Gastrocnemius medialis (tissue), 4 donors: ENCODE measurements at regions not wholly inside any gene's neighbourhood (a gene's known extent, or its start where the extent isn't known, plus 50 kb on each side); places are given as distances from the start of the nearest gene placed in this dataset.

ENCODE experiments used
- ATAC-seq, 2 donors: fragments of 150-250 bp; one replicate each; pipeline ENCODE4 v1.9.1; 2016
- DNase-seq, 2 donors: peaks; one replicate each; pipeline ENCODE4 v3.0.0-alpha.2; 2019
- H3K27ac ChIP-seq, 4 donors: fragments of 200-600 bp; sonication (generic); 1 replicate in 1 of 4; 2 replicates in 3 of 4; pipeline ENCODE4 v1.5.1; 2016 to 2018; ENCODE audit warnings: mild to moderate bottlenecking in 2 of 4, moderate library complexity in 1 of 4
- H3K27me3 ChIP-seq, 3 donors: fragments of 200-600 bp; sonication (generic) in 2 of 3; 1 replicate in 1 of 3; 2 replicates in 2 of 3; pipeline versions ENCODE4 v1.5.1 to v1.6.0; 2016 to 2019; ENCODE audit warnings: mild to moderate bottlenecking in 1 of 3, moderate library complexity in 1 of 3
- H3K36me3 ChIP-seq, 2 donors: fragments of 200-600 bp; sonication (generic) in 1 of 2; one replicate each; pipeline ENCODE4 v1.5.1; 2017 to 2018
- H3K4me1 ChIP-seq, 2 donors: fragments of 200-600 bp; sonication (generic) in 1 of 2; one replicate each; pipeline ENCODE4 v1.5.1; 2016 to 2017; ENCODE audit warnings: mild to moderate bottlenecking in 2 of 2
- H3K4me3 ChIP-seq, 4 donors: fragments of 200-600 bp; sonication (generic) in 3 of 4; 1 replicate in 1 of 4; 2 replicates in 3 of 4; pipeline ENCODE4 v1.5.1; 2016 to 2019; ENCODE audit warnings: mild to moderate bottlenecking in 2 of 4
- H3K9me3 ChIP-seq, 3 donors: fragments of 200-600 bp; sonication (generic) in 2 of 3; 1 replicate in 1 of 3; 2 replicates in 2 of 3; pipeline ENCODE4 v1.5.1; 2016 to 2019
- POLR2A ChIP-seq, 2 donors: fragments of 450-650 bp; IDR thresholded peaks; one replicate each; pipeline ENCODE4 v1.6.1; 2017; ENCODE audit warnings: antibody characterized with exemption in 2 of 2, mild to moderate bottlenecking in 2 of 2, moderate library complexity in 2 of 2
- in situ Hi-C, 4 donors: fragments of 200-750 bp; cut with MboI; loops; one replicate each; pipeline versions ENCODE4 v1.15.0 to v1.8.0; 2017; ENCODE audit warnings: low sequenced_read_pairs in 4 of 4
- intact Hi-C: fragments of 100-400 bp; cut with DNase I; formaldehyde crosslinking; loops from one replicate; pipeline ENCODE4 v1.15.1; 2023; ENCODE audit warnings: low total_unique reads
- TF ChIP-seq, protein P1 (sequence below), 5 experiments: fragments of 450-650 bp in 3 of 5; fragments of 200-600 bp in 2 of 5; sonication (generic) in 2 of 5; IDR thresholded peaks in 4 of 5; conservative IDR thresholded peaks in 1 of 5; 1 replicate in 4 of 5; 2 replicates in 1 of 5; pipeline ENCODE4 v1.5.1; 2016 to 2019; ENCODE audit warnings: antibody characterized with exemption in 5 of 5, mild to moderate bottlenecking in 3 of 5, moderate library complexity in 3 of 5

DNA sequence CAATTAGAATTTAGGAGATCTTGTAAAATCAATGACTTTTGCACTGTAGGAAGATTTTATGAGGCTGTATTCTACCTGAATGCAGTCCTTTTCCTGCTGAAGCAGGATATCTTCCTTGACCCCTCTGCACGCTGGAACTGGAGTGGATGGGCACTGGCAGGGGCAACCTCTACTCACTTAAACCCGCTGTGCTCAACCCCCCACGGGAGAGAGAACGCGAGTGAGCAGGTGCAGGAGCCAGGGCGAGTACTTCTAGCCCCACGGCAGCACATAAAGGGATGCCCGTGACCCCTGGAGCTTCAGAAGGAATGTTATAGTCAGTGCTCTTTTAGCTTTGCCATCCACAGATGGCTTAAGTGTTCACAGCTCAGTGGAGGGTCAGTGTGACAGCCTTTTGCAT lies 1144.8 kb downstream of the EPHA7 start:
- intact Hi-C loops = no loop called here
- no peak for DNase-seq
- TF ChIP-seq, protein P1, sequence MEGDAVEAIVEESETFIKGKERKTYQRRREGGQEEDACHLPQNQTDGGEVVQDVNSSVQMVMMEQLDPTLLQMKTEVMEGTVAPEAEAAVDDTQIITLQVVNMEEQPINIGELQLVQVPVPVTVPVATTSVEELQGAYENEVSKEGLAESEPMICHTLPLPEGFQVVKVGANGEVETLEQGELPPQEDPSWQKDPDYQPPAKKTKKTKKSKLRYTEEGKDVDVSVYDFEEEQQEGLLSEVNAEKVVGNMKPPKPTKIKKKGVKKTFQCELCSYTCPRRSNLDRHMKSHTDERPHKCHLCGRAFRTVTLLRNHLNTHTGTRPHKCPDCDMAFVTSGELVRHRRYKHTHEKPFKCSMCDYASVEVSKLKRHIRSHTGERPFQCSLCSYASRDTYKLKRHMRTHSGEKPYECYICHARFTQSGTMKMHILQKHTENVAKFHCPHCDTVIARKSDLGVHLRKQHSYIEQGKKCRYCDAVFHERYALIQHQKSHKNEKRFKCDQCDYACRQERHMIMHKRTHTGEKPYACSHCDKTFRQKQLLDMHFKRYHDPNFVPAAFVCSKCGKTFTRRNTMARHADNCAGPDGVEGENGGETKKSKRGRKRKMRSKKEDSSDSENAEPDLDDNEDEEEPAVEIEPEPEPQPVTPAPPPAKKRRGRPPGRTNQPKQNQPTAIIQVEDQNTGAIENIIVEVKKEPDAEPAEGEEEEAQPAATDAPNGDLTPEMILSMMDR (IDR thresholded peaks at IDR 0.05 in 4 of 5, conservative IDR thresholded peaks at IDR 0.05 in 1 of 5) = no peak
- no peak for TF ChIP-seq POLR2A (IDR thresholded peaks at IDR 0.05)

DNA sequence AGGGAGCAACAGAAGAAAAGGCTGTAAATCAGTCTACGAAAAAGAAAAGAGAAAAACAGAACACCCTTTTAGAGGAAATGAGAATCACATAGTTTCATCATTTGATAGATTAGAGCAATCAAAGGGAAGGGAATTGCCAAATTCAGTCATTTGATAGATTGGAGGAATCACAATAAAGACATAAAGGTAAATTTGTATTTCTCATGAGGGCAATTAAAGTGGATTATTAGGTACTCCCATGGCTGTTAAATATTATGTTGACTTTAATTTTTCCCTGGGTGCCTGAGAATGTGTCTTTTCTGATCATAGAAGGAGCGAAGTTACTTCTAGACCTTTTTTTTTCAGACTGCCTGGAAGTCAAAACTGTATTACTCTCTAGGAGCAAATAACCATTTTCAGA lies 1145.7 kb downstream of the EPHA7 start:
- no peaks in the 10 kb centered on the region for H3K27me3 ChIP-seq
- no peak overlapping the region for H3K4me3 ChIP-seq
- no peak for DNase-seq
- TF ChIP-seq POLR2A (IDR thresholded peaks at IDR 0.05) = no peak
- TF ChIP-seq, protein P1 (IDR thresholded peaks at IDR 0.05 in 4 of 5, conservative IDR thresholded peaks at IDR 0.05 in 1 of 5) = no peak
- intact Hi-C loops (no loop called here), in situ Hi-C loops (no loop called here)
- H3K27ac ChIP-seq = no peak overlapping the region
- H3K4me1 ChIP-seq = no peaks in the 10 kb centered on the region
- ATAC-seq = no peak
- H3K36me3 ChIP-seq = no peaks in the 10 kb centered on the region
- no peaks in the 10 kb centered on the region for H3K9me3 ChIP-seq

More for the DNA sequence above, 1144.8 kb downstream of the EPHA7 start:
- H3K4me1 ChIP-seq = no peaks in the 10 kb centered on the region
- ATAC-seq = no peak
- in situ Hi-C loops = no loop called here
- no peaks in the 10 kb centered on the region for H3K36me3 ChIP-seq
- H3K27me3 ChIP-seq = no peaks in the 10 kb centered on the region
- H3K27ac ChIP-seq = no peak overlapping the region
- H3K9me3 ChIP-seq = no peaks in the 10 kb centered on the region
- H3K4me3 ChIP-seq = no peak overlapping the region

DNA sequence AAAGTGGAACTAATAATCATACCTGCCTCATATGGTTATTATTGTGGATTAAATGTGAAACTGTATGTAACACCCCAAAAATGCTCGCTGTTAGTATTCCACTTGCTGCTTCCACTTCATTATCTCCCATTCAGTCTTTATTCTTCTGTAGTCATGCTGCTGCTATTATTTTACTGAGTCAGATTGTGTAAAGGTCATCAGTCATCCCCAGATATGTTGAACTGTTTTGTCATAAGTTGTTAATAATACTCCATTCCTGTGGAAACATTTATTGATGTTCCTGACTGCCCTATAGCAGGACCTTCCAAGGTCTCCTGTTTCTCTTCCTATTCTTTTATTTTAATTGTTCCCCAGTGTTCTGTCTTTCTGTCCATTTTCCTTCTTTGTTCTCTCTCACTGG lies 1148.3 kb downstream of the EPHA7 start:
- intact Hi-C loops = no loop called here
- Histone ChIP-seq H3K27ac (no peak overlapping the region), H3K4me3 (no peak overlapping the region), H3K4me1 (no peaks in the 10 kb centered on the region), H3K27me3 (no peaks in the 10 kb centered on the region), H3K36me3 (no peaks in the 10 kb centered on the region), H3K9me3 (no peaks in the 10 kb centered on the region)
- DNase-seq = no peak
- no peak for ATAC-seq
- in situ Hi-C loops = no loop called here
- TF ChIP-seq, protein P1 (IDR thresholded peaks at IDR 0.05 in 4 of 5, conservative IDR thresholded peaks at IDR 0.05 in 1 of 5) = no peak
- no peak for TF ChIP-seq POLR2A (IDR thresholded peaks at IDR 0.05)

DNA sequence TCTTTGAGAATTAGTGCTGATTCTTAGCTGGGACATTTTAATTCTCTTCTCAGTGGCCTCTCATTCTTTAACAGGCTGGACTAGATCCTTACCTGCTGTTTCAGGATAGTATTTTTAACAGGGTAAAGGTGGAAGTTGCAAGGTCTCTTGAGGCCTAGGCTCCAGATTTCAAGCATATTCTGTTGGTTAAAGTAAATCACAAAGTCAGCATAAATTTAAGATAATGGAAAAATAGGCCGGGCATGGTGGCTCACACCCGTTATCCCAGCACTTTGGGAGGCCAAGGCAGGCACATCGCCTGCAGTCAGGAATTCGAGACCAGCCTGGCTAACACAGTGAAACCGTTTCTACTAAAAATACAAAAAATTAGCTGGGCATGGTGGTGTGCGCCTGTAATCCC lies 1149.0 kb downstream of the EPHA7 start:
- in situ Hi-C loops = no loop called here
- Histone ChIP-seq H3K9me3 (no peaks in the 10 kb centered on the region), H3K27ac (no peak overlapping the region), H3K27me3 (no peaks in the 10 kb centered on the region), H3K36me3 (no peaks in the 10 kb centered on the region), H3K4me3 (no peak overlapping the region), H3K4me1 (no peaks in the 10 kb centered on the region)
- TF ChIP-seq POLR2A (IDR thresholded peaks at IDR 0.05) = no peak
- TF ChIP-seq, protein P1 (IDR thresholded peaks at IDR 0.05 in 4 of 5, conservative IDR thresholded peaks at IDR 0.05 in 1 of 5) = no peak
- intact Hi-C loops = no loop called here
- ATAC-seq (no peak), DNase-seq (no peak)

DNA sequence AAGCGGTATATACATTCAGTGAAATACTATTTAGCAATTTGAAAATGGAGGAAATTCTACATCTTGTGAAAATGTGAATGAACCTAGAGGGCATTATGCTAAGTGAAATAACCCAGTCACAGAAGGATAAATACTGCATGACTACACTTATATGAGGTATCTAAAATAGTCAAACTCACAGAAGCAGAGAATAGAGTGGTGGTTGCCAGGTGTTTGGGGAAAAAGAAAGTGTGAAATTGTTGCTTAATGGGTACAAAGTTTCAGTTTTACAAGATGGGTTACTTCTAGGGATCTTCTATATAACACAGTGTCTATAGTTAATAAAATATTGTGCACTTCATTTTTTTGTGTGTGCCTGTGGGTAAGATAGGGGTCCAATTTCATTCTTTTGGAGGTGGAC lies 1152.0 kb downstream of the EPHA7 start:
- H3K27ac ChIP-seq = no peak overlapping the region
- no peak overlapping the region for H3K4me3 ChIP-seq
- DNase-seq (no peak), ATAC-seq (no peak)
- H3K4me1 ChIP-seq = no peaks in the 10 kb centered on the region
- no peaks in the 10 kb centered on the region for H3K9me3 ChIP-seq
- TF ChIP-seq, protein P1 (IDR thresholded peaks at IDR 0.05 in 4 of 5, conservative IDR thresholded peaks at IDR 0.05 in 1 of 5) = no peak
- TF ChIP-seq POLR2A (IDR thresholded peaks at IDR 0.05) = no peak
- no peaks in the 10 kb centered on the region for H3K36me3 ChIP-seq
- in situ Hi-C loops = no loop called here
- no peaks in the 10 kb centered on the region for H3K27me3 ChIP-seq
- intact Hi-C loops = no loop called here
